Activated T-cell treated with anti-CD3 and anti-CD28 coated beads for 4 hours (primary cell): ENCODE measurements at regions not wholly inside any gene's neighbourhood (a gene's known extent, or its start where the extent isn't known, plus 50 kb on each side); places are given as distances from the start of the nearest gene placed in this dataset.
"Not testable (repeated sequence)": the region's sequence is repeated elsewhere in the genome, so short reads cannot be mapped to it uniquely, and the experiment has no call there.

ENCODE experiments used
- DNase-seq: peaks from one replicate; pipeline ENCODE4 v3.0.0-alpha.2; 2020

DNA sequence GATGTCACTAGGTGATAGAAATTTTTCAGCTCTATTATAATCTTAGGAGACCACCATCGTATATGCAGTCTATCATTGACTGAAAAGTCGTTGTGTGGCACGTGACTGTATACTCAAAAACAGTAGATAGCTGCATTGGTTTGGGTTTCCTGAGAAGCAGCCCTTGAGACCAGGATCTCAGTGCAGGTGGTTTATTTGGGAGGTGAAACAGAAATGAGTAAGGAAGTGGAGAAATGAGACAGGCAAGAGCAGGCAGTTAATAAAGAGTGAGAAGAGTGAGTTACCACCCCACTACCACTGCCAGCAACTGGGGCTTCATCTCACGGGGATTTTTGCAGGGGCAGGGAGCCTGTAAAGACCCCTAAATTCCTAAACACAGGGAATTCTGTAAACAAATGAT is 221.0 kb downstream of the SHQ1 start:
- DNase-seq = no peak

DNA sequence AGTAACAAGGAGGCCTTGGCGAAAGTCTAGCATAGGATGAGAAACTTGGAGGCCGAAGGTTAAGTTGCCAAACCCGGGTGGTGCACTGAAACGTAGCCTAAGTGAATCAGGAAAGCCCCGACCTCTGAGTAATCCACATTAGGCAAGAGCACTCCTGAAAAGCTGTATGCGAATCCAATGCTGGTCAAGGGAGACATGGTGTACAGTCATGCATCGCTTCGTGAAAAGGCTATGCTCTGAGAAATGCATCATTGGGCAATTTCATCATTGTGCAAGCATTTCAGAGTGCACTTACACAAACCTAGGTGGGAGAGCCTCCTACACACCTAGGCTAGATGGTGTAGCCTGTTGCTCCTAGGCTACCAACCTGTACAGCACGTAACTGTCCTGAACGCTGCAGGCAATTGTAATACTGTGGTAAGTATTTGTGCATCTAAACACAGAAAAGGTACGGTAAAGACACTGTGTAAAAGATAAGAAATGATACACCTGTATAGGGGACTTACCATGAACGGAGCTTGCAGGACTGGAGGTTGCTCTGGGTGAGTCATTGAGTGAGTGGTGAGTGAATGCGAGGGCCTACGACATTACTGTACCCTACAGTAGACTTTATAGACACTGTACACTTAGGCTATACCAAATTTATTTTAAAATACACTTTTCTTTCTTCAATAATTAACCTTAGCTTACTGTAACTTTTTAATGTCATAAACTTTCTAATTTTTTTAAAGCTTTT is 222.5 kb downstream of the SHQ1 start:
- DNase-seq = no peak

DNA sequence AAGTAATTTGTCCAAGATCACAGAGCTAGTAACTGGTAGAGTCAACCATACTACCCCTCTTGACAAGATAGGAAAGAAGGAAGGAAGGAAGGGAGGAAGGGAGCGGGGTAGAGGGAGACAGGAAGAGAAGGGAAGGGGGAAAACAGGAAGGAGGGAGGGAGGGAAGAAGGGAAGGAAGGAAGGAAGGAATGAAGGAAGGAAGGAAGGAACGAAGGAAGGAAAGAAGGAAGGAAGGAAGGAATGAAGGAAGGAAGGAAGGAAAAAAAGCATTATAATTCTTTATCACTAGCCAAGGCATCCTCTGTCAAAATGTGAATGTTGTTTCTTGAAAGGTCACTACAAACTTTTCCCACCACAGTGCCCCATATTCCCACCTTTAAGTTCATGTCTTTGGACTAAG is 223.6 kb downstream of the SHQ1 start:
- no peak for DNase-seq

DNA sequence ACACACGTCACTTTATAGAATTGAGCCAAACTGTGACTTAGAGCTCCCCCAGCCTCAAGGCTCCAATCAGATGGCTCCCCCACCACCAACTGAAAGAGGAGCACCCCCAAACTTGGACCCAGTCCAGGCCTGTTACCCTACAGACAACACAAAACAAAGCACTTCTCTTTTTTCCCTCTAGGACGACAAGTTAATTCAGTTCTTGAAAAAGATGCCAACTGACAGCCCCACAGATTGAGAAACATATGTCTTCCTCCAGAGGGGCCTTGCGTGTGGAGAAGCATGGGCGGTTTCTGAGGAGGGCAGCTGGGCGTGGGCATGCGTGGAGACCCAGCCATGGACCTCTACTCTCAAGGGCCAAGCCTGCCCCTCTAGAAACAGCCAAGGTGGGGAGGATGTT is 229.5 kb downstream of the SHQ1 start:
- DNase-seq = no peak

DNA sequence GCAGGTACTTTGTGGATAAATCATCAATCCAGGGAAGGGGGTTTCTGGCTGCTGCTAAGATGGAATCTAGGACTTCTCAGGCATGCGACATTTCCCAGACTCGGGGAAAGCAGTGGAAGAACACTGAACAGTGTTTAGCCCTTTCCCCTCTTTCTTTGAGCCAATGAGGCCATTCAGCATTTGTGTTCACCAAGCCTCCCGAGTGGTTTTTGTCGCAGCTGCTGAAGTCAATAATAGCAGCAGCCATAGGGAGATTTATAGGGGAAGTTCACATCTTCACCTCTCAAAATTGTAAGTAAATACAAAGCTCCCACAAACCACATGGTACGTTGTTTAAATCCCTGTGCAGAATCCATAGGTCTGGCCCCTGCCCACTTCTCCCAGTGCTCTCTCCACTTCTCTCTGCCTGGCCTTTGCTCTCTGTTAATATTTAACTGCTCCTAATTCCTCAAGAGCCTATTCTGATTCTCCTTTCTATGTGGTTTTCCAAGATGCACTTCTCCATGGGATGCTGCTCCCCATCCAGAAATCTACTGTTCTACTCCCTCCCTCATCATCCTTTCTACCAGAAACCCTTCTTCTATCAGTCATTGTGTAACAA is 230.7 kb downstream of the SHQ1 start:
- no peak for DNase-seq

DNA sequence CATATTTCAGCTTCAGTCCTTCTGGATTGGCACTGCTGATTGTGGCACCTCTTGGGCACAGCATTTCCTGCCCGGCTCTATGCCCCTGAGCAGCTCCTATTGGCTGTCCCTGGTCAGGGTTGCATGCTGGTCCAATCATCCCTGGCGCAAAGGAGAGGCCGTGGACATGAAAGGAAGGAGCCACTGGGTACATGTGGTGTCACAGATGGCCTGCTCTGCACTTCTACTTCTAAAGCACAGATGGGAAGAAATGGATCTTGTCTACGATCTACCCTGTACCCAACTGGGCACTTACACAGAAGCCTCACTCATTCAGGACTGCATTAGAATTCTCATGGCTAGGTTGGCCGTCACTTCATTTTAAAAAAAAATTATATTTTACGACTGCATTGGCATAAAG is 232.5 kb downstream of the SHQ1 start:
- DNase-seq = no peak

DNA sequence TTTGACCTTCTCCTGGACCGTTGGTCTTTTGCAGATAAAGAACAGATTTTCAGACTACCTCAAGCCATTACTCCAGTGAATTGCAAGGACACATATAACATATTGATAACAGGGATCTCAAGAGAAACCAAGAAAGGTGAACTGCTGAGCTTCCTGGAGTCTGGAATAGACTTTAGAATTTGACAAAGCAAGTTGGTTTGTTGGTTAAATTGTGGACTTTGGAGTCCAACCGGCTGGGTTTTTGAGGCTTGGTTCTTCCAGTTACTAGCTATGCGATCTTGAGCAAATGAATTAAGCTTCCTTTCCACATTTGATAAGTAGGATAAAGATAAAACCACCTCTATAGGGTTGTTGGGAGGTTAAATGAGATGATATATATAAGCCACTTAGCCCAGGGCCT is 233.1 kb downstream of the SHQ1 start:
- no peak for DNase-seq

DNA sequence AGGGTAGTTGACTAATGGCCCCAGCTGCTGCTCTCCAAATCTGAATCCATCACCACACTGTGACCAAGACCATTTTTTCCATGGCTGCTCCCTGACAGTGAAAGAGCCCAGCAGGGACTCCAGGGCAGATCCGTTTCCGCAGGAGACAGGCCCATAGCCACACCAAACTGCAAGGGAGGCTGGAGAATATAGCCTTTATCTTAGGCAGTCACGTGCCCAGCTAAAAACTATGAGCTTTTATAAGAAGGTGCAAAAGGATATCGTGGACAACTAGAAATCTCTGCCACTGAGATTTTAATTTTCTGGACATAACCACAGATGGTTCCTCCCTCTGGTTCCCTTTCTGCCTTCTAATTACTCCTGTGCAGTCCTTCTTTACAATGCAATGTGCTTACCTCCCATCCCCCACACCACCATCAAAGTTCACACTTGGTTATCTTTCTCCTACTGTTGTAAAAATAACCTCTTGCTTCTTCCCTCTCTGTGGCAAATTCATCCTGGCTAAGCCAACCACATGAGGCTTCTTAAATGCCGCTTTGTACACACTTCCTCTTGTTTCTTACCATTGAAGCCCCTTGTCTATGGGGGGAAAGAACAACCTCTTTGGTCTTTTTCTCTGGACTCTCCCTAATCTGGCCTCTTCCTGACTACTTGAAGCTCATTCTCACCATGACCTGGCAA is 233.7 kb downstream of the SHQ1 start:
- no peak for DNase-seq

DNA sequence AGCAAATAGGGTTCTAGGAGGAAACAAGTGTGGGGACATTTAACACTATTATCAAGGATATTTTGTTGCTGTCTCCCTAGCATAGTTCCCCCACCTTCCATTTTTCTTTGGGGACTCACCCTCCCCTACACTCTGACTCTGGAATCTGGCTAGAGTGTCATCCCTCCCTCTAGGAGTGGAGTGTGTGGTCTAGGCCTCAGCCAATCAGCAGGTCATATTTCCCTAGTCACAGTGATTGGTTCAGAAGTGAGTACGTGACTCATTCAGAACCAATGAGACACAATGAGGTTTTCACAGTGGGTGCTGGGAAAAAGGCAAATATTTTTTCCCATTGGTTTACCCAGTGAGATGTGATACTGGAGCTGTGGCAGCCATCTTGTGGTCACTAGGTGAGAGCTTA is 234.4 kb downstream of the SHQ1 start:
- no peak for DNase-seq

DNA sequence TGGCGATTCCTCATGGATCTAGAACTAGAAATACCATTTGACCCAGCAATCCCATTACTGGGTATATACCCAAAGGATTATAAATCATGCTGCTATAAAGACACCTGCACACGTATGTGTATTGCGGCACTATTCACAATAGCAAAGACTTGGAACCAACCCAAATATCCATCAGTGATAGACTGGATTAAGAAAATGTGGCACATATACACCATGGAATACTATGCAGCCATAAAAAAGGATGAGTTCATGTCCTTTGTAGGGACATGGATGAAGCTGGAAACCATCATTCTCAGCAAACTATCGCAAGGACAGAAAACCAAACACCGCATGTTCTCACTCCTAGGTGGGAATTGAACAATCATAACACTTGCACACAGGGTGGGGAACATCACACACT is 239.1 kb downstream of the SHQ1 start:
- not testable (repeated sequence) for DNase-seq

DNA sequence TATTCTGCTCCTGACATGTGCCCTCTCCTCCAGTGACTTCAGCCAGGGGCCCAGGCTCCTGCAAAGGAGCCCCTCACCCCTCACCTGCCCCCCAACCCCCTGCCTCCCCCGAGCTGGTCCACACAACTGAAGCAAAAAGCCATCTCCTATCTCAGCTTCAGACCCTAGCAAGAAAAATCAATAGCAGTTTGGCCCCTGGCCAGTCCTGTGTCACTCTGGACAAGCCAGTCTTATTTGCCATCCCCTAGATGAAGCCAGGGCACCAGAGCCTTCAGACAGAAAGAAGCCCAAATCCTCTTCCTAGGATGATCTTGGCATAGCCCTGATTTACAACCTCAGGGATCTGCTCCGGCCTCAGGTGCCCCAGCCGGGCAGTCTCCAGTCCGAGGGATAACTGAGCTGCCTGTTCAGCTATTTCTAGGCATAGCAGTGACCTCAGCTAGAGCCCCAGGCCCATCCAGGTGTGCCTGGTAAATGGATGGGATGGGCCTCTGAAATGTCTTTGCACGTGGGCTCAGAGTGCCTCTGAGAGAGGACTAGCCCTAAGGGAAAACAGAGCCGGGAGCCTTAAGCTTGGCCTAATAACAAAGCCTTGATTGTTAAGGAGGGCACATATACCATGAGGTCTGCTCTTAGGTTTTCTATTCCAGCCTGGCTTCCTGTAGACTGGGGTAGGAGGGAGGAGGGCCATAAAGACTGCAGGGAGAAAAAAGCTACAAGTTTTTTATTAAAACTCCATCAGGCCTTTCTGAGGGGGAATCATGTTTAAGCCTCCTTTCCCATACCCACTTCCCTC is 242.0 kb downstream of the SHQ1 start:
- DNase-seq = no peak

DNA sequence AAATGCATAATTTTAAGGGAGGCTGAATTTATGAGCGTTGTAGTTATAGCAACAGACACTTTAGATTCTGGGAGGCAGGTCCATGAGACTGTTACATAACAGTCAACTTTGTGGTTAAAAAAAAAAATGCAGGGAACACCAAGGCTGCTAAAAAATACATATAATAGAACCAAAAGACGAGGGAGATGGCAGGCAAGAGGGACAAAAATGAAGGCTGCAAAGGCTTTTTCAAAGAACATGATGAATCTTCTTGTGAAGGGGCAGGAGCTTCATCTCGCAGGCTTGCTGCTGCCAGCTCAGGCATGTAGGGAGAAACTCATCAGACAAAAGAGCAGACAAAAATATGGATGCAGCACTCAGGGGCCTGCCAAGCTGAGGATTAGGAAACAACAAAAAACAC is 243.9 kb downstream of the SHQ1 start:
- no peak for DNase-seq

DNA sequence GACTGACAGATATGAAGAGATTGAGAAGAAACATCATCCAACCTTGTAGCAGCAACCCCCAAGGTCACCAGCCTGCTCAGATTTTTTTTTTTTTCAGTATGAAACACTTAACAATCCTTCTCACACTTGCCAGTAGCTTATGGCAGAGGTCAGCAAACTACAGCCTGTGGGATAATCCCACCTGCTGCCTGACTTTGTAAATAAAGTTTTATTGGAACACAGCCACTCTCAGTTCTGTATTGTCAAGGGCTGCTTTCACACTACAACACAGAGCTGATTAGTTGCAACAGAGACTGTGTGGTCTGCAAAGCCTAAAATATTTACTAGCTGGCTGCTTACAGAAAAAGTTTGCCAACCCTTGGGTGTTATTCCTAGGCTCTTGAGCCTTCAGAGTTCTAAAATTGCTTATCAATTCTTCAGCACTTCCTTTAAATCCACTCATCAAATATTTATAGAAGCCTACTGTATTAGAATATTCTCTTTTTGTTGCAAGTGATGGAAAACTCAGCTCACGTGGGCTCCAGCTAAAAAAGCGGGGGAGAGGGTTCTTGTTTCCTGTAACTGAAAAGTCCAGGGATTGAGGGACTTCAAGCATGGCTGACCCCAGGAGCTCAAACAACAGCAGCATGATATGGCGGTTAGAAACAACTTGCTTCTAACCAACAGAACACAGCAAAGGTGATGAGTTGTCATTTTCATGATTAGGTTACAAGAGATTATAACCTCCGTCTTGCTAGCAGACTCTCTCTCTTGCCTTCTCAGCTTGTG is 246.1 kb downstream of the SHQ1 start:
- DNase-seq = no peak

DNA sequence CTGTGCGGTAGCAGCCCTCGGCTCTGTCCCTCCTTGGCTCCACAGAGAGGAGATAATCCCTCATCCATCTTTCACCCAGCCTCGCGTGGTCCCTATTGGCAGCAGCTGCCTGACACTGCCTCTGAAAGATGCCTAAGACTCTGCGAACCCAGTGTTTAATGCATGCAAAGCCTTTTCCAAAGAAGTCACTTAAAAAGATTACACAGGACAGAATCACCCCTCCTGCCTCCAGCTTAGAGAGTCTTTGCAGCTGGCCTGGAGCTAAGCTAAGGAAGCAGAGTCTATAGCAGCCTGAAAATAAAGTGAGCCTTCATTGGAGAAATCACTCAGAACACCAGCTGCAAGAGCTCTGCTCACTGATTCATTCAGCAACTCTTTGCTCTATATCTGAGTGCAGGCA is 247.2 kb downstream of the SHQ1 start:
- DNase-seq = no peak

DNA sequence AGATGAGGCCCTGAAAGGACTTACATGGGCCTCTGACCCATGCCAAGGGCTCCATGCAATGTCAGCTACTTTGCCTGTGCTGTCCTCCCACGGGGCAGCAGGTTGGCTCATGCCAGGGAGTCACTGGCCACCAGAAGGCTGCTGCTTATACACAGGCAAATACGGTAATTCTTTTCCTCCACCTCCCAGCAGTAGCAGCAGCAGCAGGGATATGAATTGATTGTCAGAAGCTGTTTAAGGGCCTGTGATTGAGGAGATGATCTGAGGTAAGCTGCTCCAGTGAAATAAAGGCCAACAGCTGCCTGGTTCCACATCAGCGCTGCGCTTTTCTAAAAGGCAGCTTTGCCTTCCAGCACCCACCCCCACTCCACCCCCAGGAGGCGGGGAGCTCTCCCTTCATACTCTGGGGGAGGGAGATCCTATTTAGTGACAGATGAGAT is 250.5 kb downstream of the SHQ1 start:
- no peak for DNase-seq

DNA sequence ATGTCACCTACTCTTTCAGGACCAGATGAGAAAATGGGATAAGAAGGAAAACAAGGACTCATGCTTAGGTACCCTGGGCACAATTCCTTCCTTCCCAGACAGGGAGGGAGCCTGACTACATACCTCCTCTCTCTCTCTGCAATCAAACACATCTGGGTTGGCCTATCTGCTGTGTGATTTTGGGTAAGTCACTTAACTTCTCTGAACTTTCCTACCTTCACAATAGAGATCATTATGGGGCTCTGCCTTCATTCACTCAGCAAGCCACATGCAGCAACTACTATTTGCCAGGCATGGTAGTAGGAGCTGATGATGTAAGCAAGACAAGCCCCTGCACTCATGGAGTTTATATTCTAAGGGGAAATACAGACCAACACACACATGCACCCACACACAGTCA is 251.2 kb downstream of the SHQ1 start:
- no peak for DNase-seq

DNA sequence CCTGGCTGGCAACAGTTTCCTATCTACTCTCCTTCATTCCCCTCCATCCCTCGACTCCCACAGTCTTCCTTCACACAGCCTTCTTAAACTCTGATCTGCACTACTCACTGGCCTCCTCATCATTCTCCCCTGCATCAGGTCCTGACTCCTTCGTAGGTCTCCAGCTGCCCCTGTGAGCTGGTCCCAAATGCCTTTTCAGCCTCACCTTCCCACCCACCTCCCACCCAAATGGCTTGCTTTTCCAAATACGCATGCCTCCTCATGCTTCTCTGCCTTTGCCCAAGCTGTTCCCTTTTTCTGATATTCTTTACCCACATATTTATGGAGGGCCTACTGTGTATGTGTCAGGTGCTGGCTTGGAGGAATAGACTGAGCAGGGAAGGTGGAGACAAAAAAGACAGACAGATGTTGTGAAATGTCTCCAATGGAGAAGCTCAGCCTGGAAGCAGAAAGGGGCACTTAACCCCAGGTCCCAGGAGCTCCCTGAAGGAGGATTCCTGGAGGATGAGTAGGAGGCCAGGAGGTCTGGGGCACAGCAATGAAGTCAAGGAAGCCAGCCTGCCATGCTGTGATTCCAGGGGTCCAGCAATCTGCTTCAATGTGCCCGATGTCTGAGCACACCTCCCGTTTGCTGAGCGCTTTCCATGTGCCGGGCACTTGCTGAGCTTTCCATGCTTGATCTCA is 252.2 kb downstream of the SHQ1 start:
- no peak for DNase-seq

DNA sequence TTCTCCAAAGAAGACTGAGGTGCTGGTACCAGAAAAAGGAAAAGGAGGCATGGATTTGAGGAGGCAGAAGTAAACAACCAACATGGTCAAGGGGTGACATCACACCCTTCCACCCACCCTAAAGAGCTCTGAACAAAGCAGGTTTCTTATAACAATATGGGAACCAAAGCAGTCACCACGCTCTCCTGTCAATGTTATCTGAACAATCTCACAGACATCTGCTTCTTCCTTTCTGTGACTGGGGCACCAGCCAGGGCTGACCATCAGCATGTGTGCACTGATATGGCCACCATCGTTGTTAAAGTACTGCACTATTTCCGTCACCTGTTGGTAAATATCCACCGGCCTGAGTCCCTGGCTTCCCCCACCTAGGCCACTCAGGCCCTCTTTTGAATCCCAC is 252.9 kb downstream of the SHQ1 start:
- no peak for DNase-seq

DNA sequence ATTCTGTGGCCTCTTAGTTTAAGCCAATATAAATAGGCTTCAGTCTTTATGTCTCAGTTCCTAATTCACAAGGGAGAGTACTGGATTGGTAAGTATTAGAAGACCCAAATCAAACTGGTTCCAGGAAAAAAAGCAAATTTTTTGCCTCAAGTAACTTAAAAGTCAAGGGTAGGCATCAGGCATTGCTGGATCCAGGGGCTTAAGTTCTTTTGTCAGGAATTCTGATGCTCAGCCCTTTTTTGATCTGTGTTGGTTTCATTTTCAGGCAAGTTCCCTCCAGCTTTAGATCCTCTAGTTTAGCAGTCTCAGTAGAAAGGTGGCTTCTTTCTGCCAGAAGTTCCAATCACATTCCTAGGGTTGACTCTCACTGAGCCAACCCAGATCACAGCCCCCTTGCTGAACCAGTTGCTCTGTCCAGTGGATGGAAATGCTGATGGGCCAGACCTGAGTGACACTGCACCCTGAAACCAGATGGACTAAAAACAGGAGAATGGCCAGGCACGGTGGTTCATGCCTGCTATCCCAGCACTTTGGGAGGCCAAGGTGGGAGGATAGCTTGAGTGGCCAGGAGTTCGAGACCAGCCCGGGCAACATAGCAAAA is 253.5 kb downstream of the SHQ1 start:
- DNase-seq = no peak

DNA sequence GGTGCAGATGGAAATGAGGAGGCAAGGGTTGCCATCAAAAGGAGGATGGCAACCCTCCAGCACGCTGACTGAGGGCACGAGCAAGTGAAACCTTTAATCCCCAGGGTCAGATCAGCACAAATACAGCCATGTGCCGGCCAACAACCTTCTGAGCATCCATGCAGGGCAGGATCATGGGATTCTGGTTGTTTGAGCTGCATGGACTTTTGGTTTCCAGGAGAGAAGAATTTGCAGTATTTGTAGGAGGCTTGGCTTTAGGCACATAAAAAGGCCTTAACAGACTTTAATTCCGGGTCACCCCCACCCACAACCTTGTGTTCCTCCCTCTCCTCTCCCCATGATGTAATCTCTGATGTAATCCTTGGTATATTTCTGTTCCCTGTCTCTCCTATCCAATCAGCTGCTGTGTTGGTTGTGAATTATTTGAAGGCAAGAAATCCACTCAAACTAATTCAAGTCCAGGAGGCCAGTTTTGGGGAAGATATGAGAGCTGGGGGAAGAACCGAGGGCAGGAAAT is 254.3 kb downstream of the SHQ1 start:
- no peak for DNase-seq
